Adrenal gland (tissue), 9 donors: ENCODE measurements at regions not wholly inside any gene's neighbourhood (a gene's known extent, or its start where the extent isn't known, plus 50 kb on each side); places are given as distances from the start of the nearest gene placed in this dataset.

Experiments
- DNase-seq, 7 donors: peaks; one replicate each; pipeline ENCODE4 v3.0.0-alpha.2; 2019 to 2020
- H3K27ac ChIP-seq, 5 donors: fragments of 200-600 bp; sonication (generic) in 4 of 5; 1 replicate in 3 of 5; 2 replicates in 2 of 5; pipeline versions ENCODE4 v1.5.1 to v1.8.0; 2016 to 2020; ENCODE audit warnings: mild to moderate bottlenecking in 1 of 5
- H3K27me3 ChIP-seq: fragments of 200-600 bp; 2 replicates; pipeline ENCODE4 v1.8.0; 2021
- H3K36me3 ChIP-seq, 2 donors: fragments of 200-600 bp; replicated peaks in 1 of 2; 1 replicate in 1 of 2; 2 replicates in 1 of 2; pipeline versions ENCODE4 v1.5.1 to v1.8.0; 2018 to 2022
- H3K4me1 ChIP-seq, 2 donors: fragments of 200-600 bp; replicated peaks in 1 of 2; 1 replicate in 1 of 2; 2 replicates in 1 of 2; pipeline versions ENCODE4 v1.5.1 to v1.8.0; 2018 to 2021
- H3K4me3 ChIP-seq, 4 donors: fragments of 200-600 bp; sonication (generic) in 3 of 4; one replicate each; pipeline ENCODE4 v1.5.1; 2016 to 2018
- H3K9me3 ChIP-seq, 3 donors: fragments of 200-600 bp; sonication (generic) in 1 of 3; replicated peaks in 1 of 3; 1 replicate in 2 of 3; 2 replicates in 1 of 3; pipeline versions ENCODE4 v1.5.1 to v1.8.0; 2016 to 2021
- CTCF ChIP-seq, 6 experiments: fragments of 450-650 bp in 4 of 6; fragments of 200-600 bp in 2 of 6; sonication (generic) in 1 of 6; IDR thresholded peaks; 1 replicate in 5 of 6; 2 replicates in 1 of 6; pipeline versions ENCODE4 v1.5.1 to v1.8.0; 2016 to 2021; ENCODE audit warnings: antibody characterized with exemption in 6 of 6, mild to moderate bottlenecking in 2 of 6, moderate library complexity in 1 of 6
- POLR2A ChIP-seq, 2 donors: fragments of 450-650 bp; IDR thresholded peaks; one replicate each; pipeline ENCODE4 v1.6.1; 2017; ENCODE audit warnings: antibody characterized with exemption in 2 of 2, mild to moderate bottlenecking in 2 of 2, moderate library complexity in 1 of 2
- WGBS, 4 donors: extraction: QIAGEN DNeasy Blood & Tissue Kit in 2 of 4; methylation state at CpG; one replicate each; pipeline versions ENCODE4 v1.1.5 to v1.1.7; 2013 to 2017; 5-methylcytosine and 5-hydroxymethylcytosine counted together
- intact Hi-C, 2 donors: fragments of 100-400 bp; cut with DNase I; formaldehyde crosslinking; loops; one replicate each; pipeline versions ENCODE4 v1.14.1 to v1.15.0; 2022 to 2023
- donor health status: healthy with polysubstance abuse.
- donor health status: Bipolar disorder and iron deficiency.
- donor health status: DM: yes; HTN: yes; CAD: no.
- donor health status: DM: no; HTN: no; CAD: no.
- donor health status: DM: no; HTN: no; CAD: no.

- no peak overlapping the region for H3K4me3 ChIP-seq
- no peak overlapping the region for H3K27ac ChIP-seq
- TF ChIP-seq CTCF (IDR thresholded peaks at IDR 0.05) (no peak), POLR2A (IDR thresholded peaks at IDR 0.05) (no peak)
- WGBS, 4 donors: 27 to 85% (median 82%) methylated on average over 1 of the region's 1 CpG
- H3K4me1 ChIP-seq: peaks cover 4 to 5% of the 10 kb centered on the region in 2 donors
- intact Hi-C loops: loop anchor here in 1 of 2 donors (10.0 kb wide), 1 partner anchor 120 kb away; no protein-coding TSS in a partner anchor
- H3K9me3 ChIP-seq: no peaks in the 10 kb centered on the region
- no peak for DNase-seq
- no peaks in the 10 kb centered on the region for H3K36me3 ChIP-seq
- H3K27me3 ChIP-seq: no peaks in the 10 kb centered on the region
Measured at GRCh38 chr6:163985040-163985439, 570.5 kb downstream of the QKI start.

GRCh38 chr6:163984124-163984936, 569.8 kb downstream of the QKI start:
- TF ChIP-seq POLR2A (IDR thresholded peaks at IDR 0.05) (no peak), CTCF (IDR thresholded peaks at IDR 0.05) (no peak)
- Histone ChIP-seq H3K4me1 (peaks cover 4 to 5% of the 10 kb centered on the region in 2 donors), H3K4me3 (no peak overlapping the region), H3K27me3 (no peaks in the 10 kb centered on the region), H3K36me3 (no peaks in the 10 kb centered on the region), H3K9me3 (no peaks in the 10 kb centered on the region), H3K27ac (no peak overlapping the region)
- WGBS, 4 donors: 69 to 74% (median 72%) methylated on average over 9 of the region's 9 CpGs
- no peak for DNase-seq
- intact Hi-C loops: loop anchor here in 1 of 2 donors (10.0 kb wide), 1 partner anchor 120 kb away; no protein-coding TSS in a partner anchor

DNA sequence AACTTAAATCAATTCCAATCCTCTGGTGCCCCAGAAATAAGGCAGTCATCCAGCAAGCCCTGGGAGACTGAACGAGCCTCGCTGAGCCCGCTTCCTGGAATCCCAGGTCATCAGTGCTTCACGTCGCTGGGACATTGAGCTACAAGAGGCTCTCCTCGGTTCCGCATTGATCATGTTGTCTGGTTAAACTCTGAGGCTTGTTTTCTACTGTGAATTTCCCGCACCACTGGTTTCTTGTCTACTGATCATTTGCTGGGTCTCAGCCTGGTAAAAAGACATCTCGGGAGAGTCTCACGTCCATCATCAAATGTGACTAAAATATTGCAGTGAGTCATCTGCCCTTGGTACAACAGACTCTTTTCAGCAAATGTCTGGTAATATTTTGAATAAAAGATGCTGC, 569.2 kb downstream of the QKI start:
- DNase-seq: no peak
- H3K27me3 ChIP-seq: no peaks in the 10 kb centered on the region
- no peaks in the 10 kb centered on the region for H3K9me3 ChIP-seq
- H3K4me3 ChIP-seq: no peak overlapping the region
- H3K4me1 ChIP-seq: peaks cover 4 to 5% of the 10 kb centered on the region in 2 donors
- H3K36me3 ChIP-seq: no peaks in the 10 kb centered on the region
- no peak for TF ChIP-seq POLR2A (IDR thresholded peaks at IDR 0.05)
- no peak overlapping the region for H3K27ac ChIP-seq
- intact Hi-C loops: loop anchor here in 1 of 2 donors (10.0 kb wide), 1 partner anchor 121 kb away; no protein-coding TSS in a partner anchor
- 43 to 66% (median 54%) methylated on average over 10 of the region's 10 CpGs for WGBS, 4 donors

DNA sequence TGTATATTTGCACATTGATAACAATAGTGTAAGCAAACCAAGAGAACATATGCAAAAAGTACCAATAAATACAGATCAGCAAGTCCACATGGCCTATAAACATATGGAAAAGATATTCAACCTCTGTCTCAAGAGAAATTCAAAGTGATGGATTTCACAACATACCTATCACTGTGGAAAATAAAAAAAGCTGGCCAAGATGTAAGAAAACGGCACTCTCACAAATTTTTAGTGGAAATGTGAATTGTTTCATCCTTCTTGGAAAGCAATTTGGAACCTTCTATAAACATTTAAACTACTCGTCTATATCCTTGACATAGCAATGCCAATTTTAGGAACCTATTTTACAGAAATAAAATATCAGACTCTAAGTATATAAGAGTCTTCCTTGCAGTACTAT, 559.8 kb downstream of the QKI start:
- Histone ChIP-seq H3K27ac (no peak overlapping the region), H3K4me1 (no peaks in the 10 kb centered on the region), H3K9me3 (no peaks in the 10 kb centered on the region), H3K4me3 (no peak overlapping the region), H3K27me3 (peaks cover 6% of the 10 kb centered on the region), H3K36me3 (no peaks in the 10 kb centered on the region)
- TF ChIP-seq POLR2A (IDR thresholded peaks at IDR 0.05): no peak
- no peak for TF ChIP-seq CTCF (IDR thresholded peaks at IDR 0.05)
- intact Hi-C loops: no loop called here
- no peak for DNase-seq
- WGBS, 4 donors: 59 to 75% (median 64%) methylated on average over 2 of the region's 2 CpGs
